Epithelial cell of esophagus (primary cell): ENCODE measurements at regions not wholly inside any gene's neighbourhood (a gene's known extent, or its start where the extent isn't known, plus 50 kb on each side); places are given as distances from the start of the nearest gene placed in this dataset.
"Not testable (repeated sequence)": the region's sequence is repeated elsewhere in the genome, so short reads cannot be mapped to it uniquely, and the experiment has no call there.

Source experiments
- DNase-seq: peaks from one replicate; pipeline ENCODE4 v3.0.0; 2010; ENCODE audit warnings: low read depth
- H3K4me3 ChIP-seq: 2 replicates; pipeline ENCODE4 v1.5.1; 2011; ENCODE audit warnings: mild to moderate bottlenecking, low read length, control low read depth
- TF ChIP-seq, protein P1 (sequence below): IDR thresholded peaks from 2 replicates; pipeline ENCODE4 v1.5.1; 2011; ENCODE audit warnings: low read depth, mild to moderate bottlenecking, low read length, control low read depth, inconsistent platforms; ENCODE audit not compliant: insufficient read depth; ENCODE audit errors: missing control alignments

- H3K4me3 ChIP-seq: no peak overlapping the region
- TF ChIP-seq, protein P1, sequence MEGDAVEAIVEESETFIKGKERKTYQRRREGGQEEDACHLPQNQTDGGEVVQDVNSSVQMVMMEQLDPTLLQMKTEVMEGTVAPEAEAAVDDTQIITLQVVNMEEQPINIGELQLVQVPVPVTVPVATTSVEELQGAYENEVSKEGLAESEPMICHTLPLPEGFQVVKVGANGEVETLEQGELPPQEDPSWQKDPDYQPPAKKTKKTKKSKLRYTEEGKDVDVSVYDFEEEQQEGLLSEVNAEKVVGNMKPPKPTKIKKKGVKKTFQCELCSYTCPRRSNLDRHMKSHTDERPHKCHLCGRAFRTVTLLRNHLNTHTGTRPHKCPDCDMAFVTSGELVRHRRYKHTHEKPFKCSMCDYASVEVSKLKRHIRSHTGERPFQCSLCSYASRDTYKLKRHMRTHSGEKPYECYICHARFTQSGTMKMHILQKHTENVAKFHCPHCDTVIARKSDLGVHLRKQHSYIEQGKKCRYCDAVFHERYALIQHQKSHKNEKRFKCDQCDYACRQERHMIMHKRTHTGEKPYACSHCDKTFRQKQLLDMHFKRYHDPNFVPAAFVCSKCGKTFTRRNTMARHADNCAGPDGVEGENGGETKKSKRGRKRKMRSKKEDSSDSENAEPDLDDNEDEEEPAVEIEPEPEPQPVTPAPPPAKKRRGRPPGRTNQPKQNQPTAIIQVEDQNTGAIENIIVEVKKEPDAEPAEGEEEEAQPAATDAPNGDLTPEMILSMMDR: no peak
- peak; percentile 76 for DNase-seq
These were observed 77.6 kb upstream of the CCDC80 start for GRCh38 chr3:112718516-112718915.

DNA sequence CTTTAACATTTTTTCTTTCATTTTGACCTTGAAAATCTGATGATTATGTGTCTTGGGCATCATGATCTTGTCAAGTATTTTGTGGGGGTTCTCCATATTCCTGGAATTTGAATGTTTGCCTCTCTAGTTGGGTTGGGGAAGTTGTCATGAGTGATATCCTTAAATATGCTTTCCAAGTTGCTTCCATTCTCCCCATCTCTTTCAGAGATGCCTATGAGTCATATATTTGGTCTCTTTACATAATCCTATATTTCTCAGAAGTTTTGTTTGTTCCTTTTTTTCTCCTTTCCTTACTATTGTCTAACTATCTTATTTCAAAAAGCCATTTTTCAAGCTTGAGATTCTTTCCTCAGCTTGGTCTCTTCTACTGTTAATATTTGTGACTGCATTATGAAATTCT, 69.0 kb upstream of the CCDC80 start:
- TF ChIP-seq, protein P1: no peak
- H3K4me3 ChIP-seq: no peak overlapping the region
- DNase-seq: peak; percentile 16

DNA sequence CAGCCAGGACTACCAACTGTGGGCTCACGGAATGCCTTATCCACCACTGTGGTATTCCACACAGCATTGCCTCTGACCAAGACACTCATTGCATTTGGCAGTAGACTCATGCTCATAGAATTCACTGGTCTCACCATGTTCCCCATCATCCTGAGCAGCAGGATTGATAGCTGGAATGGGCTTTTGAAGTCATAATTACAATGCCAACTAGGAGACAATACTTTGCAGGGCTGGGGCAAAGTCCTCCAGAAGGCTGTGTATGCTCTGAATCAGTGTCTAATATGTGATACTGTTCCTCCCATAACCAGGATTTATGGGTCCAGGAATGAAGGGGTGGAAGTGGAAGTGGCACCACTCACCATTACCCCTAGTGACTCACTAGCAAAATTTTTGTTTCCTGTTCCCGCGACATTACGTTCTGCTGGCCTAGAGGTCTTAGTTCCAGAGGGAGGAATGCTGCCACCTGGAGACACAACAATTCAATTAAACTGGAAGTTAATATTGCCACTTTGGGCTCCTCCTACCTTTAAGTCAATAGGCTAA, 58.6 kb upstream of the CCDC80 start:
- TF ChIP-seq, protein P1: peak; percentile 22
- DNase-seq: peak; percentile 58
- no peak overlapping the region for H3K4me3 ChIP-seq

- not testable (repeated sequence) for DNase-seq, H3K4me3 ChIP-seq
These were observed 57.5 kb upstream of the CCDC80 start for GRCh38 chr3:112698442-112698841.

GRCh38 chr3:112696244-112696643, 55.3 kb upstream of the CCDC80 start:
- not testable (repeated sequence) for DNase-seq, H3K4me3 ChIP-seq

DNA sequence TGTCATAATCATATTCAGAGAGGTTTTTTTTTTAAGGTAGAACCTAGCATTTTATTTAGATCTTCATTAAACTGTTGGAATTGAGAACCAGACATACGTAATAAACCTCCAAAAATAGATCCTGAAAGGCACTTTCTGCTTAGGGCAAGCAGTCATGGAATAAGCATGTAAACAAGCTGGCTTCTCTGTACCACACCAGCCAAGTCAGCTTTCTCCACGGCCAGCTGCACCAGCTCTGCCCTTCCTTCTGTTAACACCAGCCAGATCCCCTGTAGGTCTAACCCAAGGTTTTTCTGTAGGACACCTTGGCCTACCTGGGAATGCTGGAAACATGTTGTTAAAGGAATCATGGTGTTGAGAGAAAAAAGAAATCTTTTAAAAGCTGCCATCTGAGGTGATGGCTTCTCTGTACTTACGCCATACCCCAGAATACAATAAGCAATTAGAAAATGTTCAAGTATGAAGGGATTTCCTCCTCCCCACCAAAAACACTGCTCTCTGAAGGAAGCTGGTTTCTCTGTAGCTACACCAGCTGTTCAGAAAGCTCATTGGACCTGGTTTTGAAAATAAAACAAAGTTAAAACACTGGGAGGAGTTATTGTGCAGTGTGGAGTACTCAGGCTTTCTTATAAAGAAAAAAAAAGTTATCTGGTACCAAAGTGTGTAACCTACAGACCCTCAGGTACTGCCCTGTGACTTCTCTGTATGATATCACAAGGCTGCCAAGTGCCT, 54.6 kb upstream of the CCDC80 start:
- H3K4me3 ChIP-seq, DNase-seq: not testable (repeated sequence)

GRCh38 chr3:112694906-112695305, 54.0 kb upstream of the CCDC80 start:
- H3K4me3 ChIP-seq, DNase-seq: not testable (repeated sequence)

DNA sequence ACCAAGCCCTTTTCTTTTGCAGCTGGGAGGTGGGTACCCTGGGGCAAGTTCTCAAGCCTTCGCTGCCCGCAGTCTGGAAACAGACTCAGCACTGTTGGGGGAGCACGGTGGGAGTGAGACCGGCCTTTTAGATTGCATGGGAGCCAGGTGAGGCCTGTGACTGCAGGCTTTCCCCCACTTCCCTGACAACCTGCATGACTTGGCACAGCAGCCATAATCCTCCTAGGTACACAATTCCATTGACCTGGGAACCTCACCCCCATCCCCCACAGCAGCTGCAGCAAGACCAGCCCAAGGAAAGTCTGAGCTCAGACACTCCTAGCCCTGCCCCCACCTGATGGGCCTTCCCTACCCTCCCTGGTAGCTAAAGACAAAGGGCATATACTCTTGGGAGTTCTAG, 52.2 kb upstream of the CCDC80 start:
- no peak for DNase-seq
- TF ChIP-seq, protein P1: no peak
- no peak overlapping the region for H3K4me3 ChIP-seq
